ENCODE measurements at regions not wholly inside any gene's neighbourhood (a gene's known extent, or its start where the extent isn't known, plus 50 kb on each side); places are given as distances from the start of the nearest gene placed in this dataset.

- no peak for DNase-seq
Measured at GRCh38 chr1:209421186-209421585, 162.3 kb upstream of the CAMK1G start.

DNA sequence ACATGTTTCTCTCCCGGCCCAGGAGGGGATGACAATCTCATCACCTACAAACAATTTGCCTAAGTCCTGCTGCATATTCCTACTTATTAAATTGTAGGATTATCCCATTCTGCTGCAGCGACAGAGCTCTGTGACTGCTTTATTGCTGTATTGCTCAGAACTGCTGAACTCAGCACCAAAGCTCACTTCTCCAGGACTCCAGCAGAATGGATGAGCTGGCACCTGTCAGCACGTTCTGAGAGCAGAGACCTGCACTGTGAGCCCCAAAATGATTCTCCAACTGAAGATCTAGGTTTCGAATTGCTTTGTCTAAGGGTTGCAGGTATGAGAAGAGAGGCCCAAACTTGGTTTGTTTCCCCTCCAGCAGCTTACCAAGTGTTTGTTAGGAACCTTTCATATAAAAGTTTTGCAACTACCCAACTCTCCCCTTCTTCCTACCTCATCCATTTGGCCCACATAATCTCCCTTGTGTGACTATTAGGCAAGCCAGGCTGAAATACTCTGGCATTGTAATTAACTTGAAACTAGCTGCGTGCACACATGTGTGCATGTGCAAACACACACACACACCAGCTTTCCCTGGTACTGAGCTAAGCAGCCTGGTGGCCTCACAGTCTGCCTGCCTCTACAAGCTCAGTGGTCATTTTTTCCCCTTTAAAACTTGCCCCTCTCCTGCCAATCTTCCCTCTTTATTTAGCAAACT is 161.4 kb upstream of the CAMK1G start:
- no peak for DNase-seq

DNA sequence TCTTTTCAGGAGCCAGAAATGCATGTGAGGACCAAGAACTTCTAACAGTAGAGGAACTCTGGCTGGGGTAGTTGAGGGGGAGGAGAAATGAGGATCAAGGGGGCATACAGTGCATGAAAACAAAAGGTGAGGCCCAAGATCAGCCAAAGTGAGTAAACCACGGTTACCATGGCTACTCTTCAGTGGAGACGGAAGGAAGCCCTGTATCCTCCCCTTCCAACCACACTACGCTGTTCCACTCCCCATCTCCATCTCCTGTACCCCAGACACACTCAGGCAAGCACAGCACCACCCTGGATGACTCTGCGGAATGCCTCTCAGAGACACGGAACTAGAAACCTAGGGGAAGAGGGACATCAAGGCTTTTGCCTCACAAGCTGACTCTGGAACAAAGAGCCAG is 157.6 kb upstream of the CAMK1G start:
- DNase-seq, result no peak

GRCh38 chr1:209427277-209427676 is 156.2 kb upstream of the CAMK1G start:
- no peak for DNase-seq

DNA sequence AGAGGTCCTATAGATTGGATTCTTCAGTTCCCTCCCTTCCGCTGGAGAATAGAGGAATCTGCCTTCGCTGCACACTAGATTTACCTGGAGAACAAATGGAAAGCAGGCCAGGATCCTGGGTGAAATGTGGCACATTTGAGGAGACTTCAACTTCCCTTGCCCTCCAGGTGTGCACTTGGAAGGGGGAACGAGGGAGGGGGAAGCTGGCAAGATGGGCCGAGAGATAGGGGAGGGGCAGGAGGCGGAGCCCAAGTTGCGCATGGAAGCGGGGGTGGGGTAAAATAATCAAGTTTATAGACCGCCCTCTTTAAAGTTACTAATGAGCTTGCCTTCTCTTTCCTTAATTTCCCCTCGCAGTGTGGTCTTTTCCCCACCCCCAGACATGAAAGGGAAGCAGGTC is 155.7 kb upstream of the CAMK1G start:
- no peak for DNase-seq

DNA sequence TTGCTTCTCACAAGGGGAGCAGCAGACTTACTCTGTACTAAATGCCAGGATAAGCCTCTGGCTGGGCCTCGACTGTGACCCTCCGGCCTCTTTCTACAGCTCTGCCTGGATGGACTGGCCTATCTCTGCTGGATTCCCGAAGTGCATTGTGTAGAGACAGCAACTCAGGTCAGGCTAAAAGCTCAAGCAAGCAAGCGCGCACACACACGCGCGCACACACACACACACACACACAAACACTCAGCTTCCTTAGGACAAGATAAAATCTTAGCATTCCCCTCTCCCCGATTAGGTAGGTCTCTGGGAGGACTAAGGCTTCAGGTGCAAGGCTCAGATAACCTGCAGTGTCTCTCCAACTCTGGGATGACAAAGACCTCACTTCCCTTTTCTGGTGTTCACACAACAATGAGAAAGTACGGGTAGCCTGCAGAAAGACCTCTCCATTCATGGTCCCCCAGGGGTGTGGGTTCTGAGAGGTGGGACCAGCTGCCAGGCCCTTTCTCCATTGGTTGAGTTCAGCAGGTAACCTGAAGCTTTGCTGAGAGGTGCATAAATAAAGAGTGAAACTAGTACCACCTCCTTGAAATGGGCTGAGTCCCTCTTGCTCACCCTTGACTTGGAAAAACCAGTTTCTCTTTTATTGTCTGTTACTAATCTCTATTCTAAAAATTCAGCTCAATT is 155.1 kb upstream of the CAMK1G start:
- no peak for DNase-seq

GRCh38 chr1:209429611-209430010 is 153.9 kb upstream of the CAMK1G start:
- DNase-seq, result no peak

- DNase-seq, result no peak
Measured at GRCh38 chr1:209430107-209430506, 153.4 kb upstream of the CAMK1G start.

GRCh38 chr1:209430821-209431259 is 152.7 kb upstream of the CAMK1G start:
- no peak for DNase-seq

GRCh38 chr1:209431402-209431801 is 152.1 kb upstream of the CAMK1G start:
- DNase-seq, result no peak

DNA sequence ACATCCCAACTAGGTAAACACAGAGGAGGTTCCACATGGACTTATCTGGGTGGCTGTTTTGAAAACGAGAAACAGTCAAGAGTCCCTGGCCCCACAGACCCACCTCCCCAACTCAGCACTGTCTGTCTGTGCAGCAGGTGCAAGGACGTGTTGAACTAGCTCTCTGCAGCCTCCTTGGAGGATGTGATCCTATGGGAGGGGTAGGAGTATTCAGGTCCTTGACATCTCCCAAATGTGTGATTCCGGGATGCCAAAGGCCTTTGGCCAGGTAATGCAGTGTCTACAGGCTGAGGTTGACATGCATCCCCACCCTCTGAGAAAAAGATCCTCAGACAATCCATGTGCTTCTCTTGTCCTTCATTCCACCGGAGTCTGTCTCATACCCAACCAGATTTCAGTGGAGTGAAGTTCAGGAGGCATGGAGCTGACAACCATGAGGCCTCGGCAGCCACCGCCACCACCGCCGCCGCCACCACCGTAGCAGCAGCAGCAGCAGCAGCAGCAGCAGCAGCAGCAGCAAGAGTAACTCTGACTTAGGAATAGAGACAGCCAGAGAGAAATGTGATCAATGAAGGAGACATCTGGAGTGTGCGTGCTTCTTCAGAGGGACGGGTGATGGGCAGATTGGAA is 151.6 kb upstream of the CAMK1G start:
- no peak for DNase-seq

GRCh38 chr1:209432443-209432825 is 151.1 kb upstream of the CAMK1G start:
- no peak for DNase-seq

DNA sequence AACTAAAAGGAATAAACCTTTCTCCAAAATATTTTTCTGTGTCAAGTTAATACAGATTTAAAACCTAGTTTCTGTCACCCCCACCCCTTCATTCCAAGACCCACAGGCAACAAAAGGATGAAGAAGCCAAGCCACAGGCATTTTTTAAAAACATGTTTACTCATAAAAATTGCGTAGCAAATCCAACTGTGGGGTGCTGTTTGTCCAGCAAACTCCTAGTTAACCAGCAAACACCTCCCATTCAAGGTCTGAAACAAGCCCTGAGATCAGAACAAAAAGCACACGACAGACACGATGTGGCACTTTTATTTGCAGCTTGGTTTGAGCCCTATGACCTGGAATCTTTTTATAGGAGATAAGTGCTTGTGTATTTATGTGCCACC is 149.9 kb upstream of the CAMK1G start:
- no peak for DNase-seq

- DNase-seq, result no peak
Measured at GRCh38 chr1:209434066-209434465, 149.4 kb upstream of the CAMK1G start.

DNA sequence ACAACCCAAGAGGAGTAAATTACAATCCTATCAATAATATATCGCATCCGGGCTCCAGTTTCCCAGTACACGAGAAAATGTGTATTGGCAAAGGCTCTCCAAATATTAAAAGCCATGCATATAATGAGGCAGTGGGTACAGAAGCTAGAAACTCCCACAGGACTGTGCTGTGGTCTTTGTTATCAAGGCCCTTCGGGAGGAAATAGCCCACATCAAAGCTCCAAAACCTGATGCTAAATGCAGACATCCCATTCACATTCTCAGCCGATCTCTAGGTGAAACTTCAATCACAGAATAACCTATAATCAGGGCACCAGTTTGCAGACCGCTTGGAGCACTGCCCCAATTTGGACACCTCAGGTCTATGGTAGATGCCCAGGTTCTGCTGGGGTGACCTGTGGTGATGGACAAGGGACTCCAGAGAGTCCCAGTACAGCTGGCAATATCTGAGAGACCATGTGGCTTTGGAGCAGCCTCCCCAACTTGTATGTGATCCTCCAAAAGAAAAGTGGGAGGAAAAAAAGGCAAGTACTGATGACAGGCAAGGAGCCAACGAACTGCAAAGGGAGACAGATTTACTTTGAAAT is 148.8 kb upstream of the CAMK1G start:
- DNase-seq, result no peak

DNA sequence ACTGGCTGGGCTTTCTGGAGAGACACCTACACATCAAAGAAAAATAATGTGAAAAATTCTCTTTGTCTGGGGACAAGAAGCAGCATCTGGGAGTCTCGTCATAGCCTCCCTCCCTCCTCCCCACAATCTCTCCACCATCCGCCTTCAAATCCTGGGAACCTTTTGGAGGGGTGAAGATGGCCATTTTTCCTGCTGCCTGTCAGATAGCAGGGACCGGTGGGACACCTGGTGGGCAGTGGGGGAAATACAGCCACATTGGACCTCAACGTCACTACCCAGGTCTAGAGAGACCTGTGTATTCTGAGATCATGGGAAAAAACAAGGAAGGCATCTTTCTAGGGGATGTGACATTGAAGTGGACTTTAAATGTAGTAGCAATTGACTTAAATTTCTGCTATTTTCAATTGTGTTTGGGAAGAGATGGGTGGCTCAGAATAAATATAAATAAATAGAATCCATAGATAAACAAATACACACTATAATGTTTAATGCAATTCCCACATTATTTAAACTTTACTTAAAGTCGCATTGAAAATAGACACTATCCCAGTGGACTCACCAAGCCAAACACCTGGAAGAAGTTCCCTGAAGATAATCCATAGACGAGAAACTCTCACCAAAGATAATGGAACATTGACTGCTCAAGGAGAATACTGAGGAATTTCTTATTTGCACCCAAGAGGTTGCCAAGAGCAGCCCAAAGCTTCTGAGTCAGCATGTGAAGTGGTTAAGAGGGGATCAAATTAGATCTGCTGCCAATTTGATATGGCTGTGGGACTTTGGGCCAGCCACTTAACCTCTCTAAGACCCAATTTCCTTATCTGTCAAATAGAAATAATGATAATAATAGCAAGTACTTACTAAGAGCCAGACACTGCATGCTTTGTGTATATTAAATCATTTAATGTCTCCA is 147.6 kb upstream of the CAMK1G start:
- DNase-seq, result peak; percentile 61

- no peak for DNase-seq
Measured at GRCh38 chr1:209439828-209440227, 143.7 kb upstream of the CAMK1G start.

DNA sequence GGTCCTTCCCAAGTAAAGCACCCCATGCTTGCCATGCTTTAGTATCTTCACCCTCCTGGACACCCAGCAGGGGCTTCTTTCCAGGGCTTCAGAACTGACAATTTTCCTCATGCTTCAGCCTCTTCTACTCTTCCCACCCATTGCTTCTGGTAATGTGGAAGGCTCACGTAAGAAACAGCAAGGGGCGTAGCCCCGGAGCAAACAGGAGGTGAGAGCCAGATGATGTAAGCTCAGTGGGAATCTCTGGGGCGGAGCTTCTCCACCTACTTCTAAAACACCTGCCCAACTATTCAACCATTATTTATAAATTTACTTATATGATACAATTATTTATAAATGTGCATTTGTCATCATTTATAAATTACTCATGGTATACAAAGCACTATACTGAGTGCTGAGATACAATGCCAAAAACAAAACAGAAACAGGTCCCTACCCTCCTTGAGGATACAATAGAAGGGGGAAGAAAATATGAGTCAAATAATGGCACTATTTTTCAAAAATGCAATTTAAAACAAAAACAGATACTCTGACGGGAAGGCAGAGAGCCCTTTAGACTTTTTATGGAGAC is 140.1 kb upstream of the CAMK1G start:
- no peak for DNase-seq

DNA sequence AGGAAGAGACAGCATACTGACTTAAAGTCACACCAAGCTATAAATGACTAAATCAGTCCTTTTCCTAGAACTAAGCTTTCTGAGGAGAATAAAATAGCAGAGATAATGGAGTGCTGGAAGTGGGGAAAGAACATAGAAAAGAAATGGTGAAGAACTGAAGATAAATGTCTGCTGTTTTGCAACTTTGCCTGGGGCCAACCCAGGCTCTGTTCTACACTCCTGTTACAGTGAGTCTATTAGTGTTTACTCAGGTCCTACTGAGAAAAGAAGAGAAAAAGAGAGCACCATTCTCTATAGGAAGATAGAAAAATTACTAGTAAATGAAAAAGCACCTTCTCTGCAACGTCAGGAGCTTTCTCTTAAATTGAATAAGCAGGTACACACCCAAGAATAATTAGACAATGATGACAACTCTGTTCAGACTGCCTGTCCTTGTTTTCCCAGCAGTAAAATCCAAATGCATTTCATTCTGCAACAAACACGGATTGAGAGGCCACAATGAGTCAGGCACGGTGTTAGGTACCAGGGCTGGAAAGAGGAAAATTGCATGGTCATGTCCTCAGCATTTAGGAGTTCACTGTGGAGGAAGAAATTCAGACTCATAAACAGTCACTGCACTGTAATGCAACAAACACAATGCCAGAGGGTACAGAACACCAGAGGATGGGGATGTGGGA is 139.4 kb upstream of the CAMK1G start:
- no peak for DNase-seq

DNA sequence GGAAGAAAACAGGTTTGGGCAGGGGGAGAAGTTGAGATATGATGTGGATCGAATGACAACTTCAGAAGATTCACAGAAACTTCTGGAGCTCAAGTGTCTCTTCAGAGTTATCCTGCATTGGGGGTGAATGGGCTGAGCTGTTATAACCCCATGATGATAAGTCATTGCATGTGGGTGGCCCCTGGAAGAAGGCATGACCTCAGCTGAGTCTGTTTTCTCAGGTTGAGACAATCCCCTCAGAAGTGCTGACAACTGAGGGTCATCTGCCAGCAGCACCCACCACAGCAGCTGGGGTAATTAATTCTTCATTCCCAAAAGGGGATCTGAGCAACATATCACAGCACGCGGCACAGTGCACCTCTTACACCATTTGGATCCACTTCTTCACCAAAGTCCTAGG is 138.6 kb upstream of the CAMK1G start:
- peak; percentile 54 for DNase-seq

DNA sequence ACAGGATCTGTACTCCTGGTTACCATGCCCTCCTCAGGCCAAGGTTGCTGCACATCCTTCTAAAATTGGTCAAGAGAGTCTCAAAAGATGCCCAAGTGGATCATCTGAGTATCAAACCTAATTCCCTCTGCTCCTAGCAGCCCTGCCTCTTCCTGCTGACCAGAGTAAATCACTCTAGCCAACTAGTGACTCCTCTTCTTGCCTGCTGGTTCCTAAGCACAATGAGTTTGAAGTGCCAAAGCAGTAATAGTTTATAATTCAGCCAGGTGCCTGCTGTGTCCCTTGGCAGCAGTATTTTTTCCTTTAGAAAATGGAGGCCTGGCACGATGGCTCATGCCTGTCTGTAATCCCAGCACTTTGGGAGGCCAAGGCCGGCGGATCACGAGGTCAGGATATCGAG is 137.9 kb upstream of the CAMK1G start:
- DNase-seq, result no peak

- no peak for DNase-seq
Measured at GRCh38 chr1:209446356-209446755, 137.2 kb upstream of the CAMK1G start.

Data from inflammatory macrophage treated with lipopolysaccharide for 4 hours (primary cell).